ENCODE measurements at regions not wholly inside any gene's neighbourhood (a gene's known extent, or its start where the extent isn't known, plus 50 kb on each side); places are given as distances from the start of the nearest gene placed in this dataset.

GRCh38 chr13:111595276-111595675, 274.8 kb downstream of the TEX29 start:
- WGBS, 2 donors = 75 to 87% methylated on average over 2 to 3 of the region's 3 CpGs
- Histone ChIP-seq H3K4me1 (no peaks in the 10 kb centered on the region), H3K4me3 (no peak overlapping the region), H3K27me3 (no peaks in the 10 kb centered on the region), H3K9me3 (no peaks in the 10 kb centered on the region), H3K36me3 (replicated peaks in 1 of 2; ENCODE audit: insufficient read depth in 1 of 2, low read depth in 2 of 2) (no peaks in the 10 kb centered on the region), H3K27ac (no peak overlapping the region)
- intact Hi-C loops (cut with DNase I) = no loop called here
- TF ChIP-seq CTCF (IDR thresholded peaks at IDR 0.05) (no peak), POLR2A (IDR thresholded peaks at IDR 0.05) (no peak)
- DNase-seq (no peak), ATAC-seq (no peak)

GRCh38 chr13:111595791-111596190, 275.3 kb downstream of the TEX29 start:
- 84 to 85% methylated on average over 11 of the region's 11 CpGs for WGBS, 2 donors
- ATAC-seq (no peak), DNase-seq (no peak)
- H3K9me3 ChIP-seq = no peaks in the 10 kb centered on the region
- H3K4me3 ChIP-seq = no peak overlapping the region
- H3K27me3 ChIP-seq = no peaks in the 10 kb centered on the region
- H3K36me3 ChIP-seq (replicated peaks in 1 of 2; ENCODE audit: insufficient read depth in 1 of 2, low read depth in 2 of 2) = no peaks in the 10 kb centered on the region
- intact Hi-C loops (cut with DNase I) = no loop called here
- H3K27ac ChIP-seq = no peak overlapping the region
- TF ChIP-seq POLR2A (IDR thresholded peaks at IDR 0.05) (no peak), CTCF (IDR thresholded peaks at IDR 0.05) (no peak)
- H3K4me1 ChIP-seq = no peaks in the 10 kb centered on the region

DNA sequence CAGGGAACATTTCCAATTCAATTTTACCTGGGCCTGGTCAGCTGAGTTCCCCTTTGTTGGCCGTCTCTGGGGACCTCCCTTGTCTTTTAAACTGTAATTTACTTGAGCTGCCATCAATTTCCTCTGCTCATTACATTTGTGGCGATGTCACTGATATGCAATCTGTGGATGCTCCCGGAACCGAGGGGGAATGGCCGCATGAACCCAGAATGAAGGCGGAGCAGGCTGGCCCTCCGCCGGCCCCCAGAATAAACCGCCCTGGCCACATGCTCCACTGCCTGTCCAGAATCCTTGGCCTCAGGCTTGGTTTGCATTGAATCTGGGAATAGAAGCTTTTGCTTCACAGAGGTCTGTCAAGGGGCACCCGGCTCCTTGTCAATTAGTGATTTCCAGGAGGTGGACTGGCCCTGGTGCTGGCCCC, 276.8 kb downstream of the TEX29 start:
- TF ChIP-seq CTCF (IDR thresholded peaks at IDR 0.05) (no peak), POLR2A (IDR thresholded peaks at IDR 0.05) (no peak)
- WGBS, 2 donors = 80 to 83% methylated on average over 9 to 10 of the region's 10 CpGs

DNA sequence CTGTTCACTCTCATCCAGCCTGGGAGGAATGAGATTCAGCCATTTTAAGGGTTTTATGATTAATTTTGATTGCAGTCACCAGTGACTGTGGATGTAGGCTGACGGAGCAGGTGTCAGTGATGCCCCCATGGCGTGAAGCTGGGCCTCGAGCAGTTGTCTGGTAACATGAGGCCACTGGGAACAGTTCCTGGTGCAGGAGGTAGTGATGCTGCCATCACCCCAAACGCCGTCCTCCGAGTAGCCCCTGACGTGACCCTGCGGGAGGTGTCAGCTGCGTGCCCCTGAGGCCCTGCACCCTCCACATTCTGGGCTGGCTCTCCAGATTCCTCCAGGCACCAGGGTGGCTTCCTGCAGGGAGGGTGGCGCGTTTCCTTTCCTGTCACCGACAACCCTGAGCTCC, 277.2 kb downstream of the TEX29 start:
- 81 to 83% methylated on average over 12 of the region's 12 CpGs for WGBS, 2 donors
- TF ChIP-seq POLR2A (IDR thresholded peaks at IDR 0.05) (no peak), CTCF (IDR thresholded peaks at IDR 0.05) (no peak)
- Histone ChIP-seq H3K27ac (no peak overlapping the region), H3K36me3 (replicated peaks in 1 of 2; ENCODE audit: insufficient read depth in 1 of 2, low read depth in 2 of 2) (no peaks in the 10 kb centered on the region), H3K4me3 (no peak overlapping the region), H3K4me1 (peaks cover 3% of the 10 kb centered on the region), H3K9me3 (no peaks in the 10 kb centered on the region), H3K27me3 (no peaks in the 10 kb centered on the region)
- intact Hi-C loops (cut with DNase I) = no loop called here
- ATAC-seq (no peak), DNase-seq (no peak)

More for the DNA sequence above, 276.8 kb downstream of the TEX29 start:
- DNase-seq (no peak), ATAC-seq (no peak)
- H3K27ac ChIP-seq = no peak overlapping the region
- H3K36me3 ChIP-seq (replicated peaks in 1 of 2; ENCODE audit: insufficient read depth in 1 of 2, low read depth in 2 of 2) = no peaks in the 10 kb centered on the region
- no peak overlapping the region for H3K4me3 ChIP-seq
- intact Hi-C loops (cut with DNase I) = no loop called here
- no peaks in the 10 kb centered on the region for H3K27me3 ChIP-seq
- no peaks in the 10 kb centered on the region for H3K9me3 ChIP-seq
- H3K4me1 ChIP-seq = peaks cover 3% of the 10 kb centered on the region

DNA sequence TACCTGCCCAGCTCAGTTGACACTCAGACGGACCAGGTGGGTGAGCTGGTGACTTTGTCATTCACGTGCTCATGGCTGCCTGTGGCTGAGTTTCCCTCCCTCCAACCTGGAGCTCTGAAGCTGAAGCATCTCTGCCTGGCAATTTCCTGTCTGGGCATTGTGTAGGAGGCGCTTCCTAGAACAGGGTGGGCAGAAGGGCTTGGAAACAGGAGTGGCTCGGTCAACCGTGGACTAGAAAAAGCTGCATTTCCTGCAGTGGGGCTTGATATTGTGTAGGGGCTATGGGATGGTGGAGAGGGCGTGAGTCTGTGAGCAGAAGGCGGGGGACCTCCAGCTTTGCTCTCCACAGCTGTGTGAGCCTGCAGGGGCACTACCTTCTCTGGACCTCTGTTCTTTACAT, 278.3 kb downstream of the TEX29 start:
- Histone ChIP-seq H3K9me3 (no peaks in the 10 kb centered on the region), H3K27me3 (no peaks in the 10 kb centered on the region), H3K4me3 (no peak overlapping the region), H3K27ac (no peak overlapping the region), H3K4me1 (peaks cover 3% of the 10 kb centered on the region), H3K36me3 (replicated peaks in 1 of 2; ENCODE audit: insufficient read depth in 1 of 2, low read depth in 2 of 2) (no peaks in the 10 kb centered on the region)
- 71 to 77% methylated on average over 7 of the region's 7 CpGs for WGBS, 2 donors
- TF ChIP-seq POLR2A (IDR thresholded peaks at IDR 0.05) (no peak), CTCF (IDR thresholded peaks at IDR 0.05) (no peak)
- ATAC-seq (no peak), DNase-seq (no peak)
- intact Hi-C loops (cut with DNase I) = no loop called here

Measured in body of pancreas (tissue), 4 donors.